Mesenchymal stem cell (in vitro differentiated cells and primary cell): ENCODE measurements at regions not wholly inside any gene's neighbourhood (a gene's known extent, or its start where the extent isn't known, plus 50 kb on each side); places are given as distances from the start of the nearest gene placed in this dataset.

Source experiments
- DNase-seq: peaks from one replicate; pipeline ENCODE4 v3.0.0-alpha.2; 2013
- H2AFZ ChIP-seq: one replicate; pipeline ENCODE4 v1.6.1; 2013; ENCODE audit warnings: low read depth, mild to moderate bottlenecking, control low read depth, inconsistent platforms, low read length, moderate library complexity
- H2AK5ac ChIP-seq: 2 replicates; pipeline ENCODE4 v1.6.1; 2013; ENCODE audit warnings: low read length, moderate library complexity, mild to moderate bottlenecking, inconsistent platforms; ENCODE audit not compliant: severe bottlenecking
- H2BK120ac ChIP-seq: one replicate; pipeline ENCODE4 v1.6.1; 2013; ENCODE audit warnings: low read depth, mild to moderate bottlenecking, inconsistent platforms, low read length, moderate library complexity
- H2BK12ac ChIP-seq, 2 experiments: one replicate each; pipeline ENCODE4 v1.6.1; 2013; ENCODE audit warnings: inconsistent platforms in 2 of 2, low read length in 2 of 2, mild to moderate bottlenecking in 2 of 2, moderate library complexity in 2 of 2, control low read depth in 1 of 2
- H2BK15ac ChIP-seq: one replicate; pipeline ENCODE4 v1.6.1; 2013; ENCODE audit warnings: mild to moderate bottlenecking, low read depth, inconsistent platforms; ENCODE audit not compliant: poor library complexity, severe bottlenecking
- H2BK5ac ChIP-seq: 2 replicates; pipeline ENCODE4 v1.6.1; 2013; ENCODE audit warnings: low read depth, mild to moderate bottlenecking, low read length, control low read depth, inconsistent platforms; ENCODE audit not compliant: poor library complexity, severe bottlenecking
- H3K14ac ChIP-seq, 2 experiments: one replicate each; pipeline ENCODE4 v1.6.1; 2013; ENCODE audit warnings: inconsistent platforms in 2 of 2, low read length in 2 of 2, control low read depth in 1 of 2, mild to moderate bottlenecking in 1 of 2, moderate library complexity in 1 of 2
- H3K18ac ChIP-seq, 2 experiments: one replicate each; pipeline ENCODE4 v1.6.1; 2013; ENCODE audit warnings: inconsistent platforms in 2 of 2, low read length in 2 of 2, control low read depth in 1 of 2, low read depth in 1 of 2, mild to moderate bottlenecking in 1 of 2
- H3K23ac ChIP-seq, 2 experiments: one replicate each; pipeline ENCODE4 v1.6.1; 2013; ENCODE audit warnings: inconsistent platforms in 2 of 2, low read length in 2 of 2, mild to moderate bottlenecking in 2 of 2, moderate library complexity in 2 of 2, control low read depth in 1 of 2
- H3K27ac ChIP-seq: 2 replicates; pipeline ENCODE4 v1.5.1; 2013; ENCODE audit warnings: mild to moderate bottlenecking, moderate library complexity, low read length, control low read depth, inconsistent platforms; ENCODE audit not compliant: poor library complexity, severe bottlenecking
- H3K27me3 ChIP-seq, 2 experiments: 2 replicates each; pipeline versions ENCODE4 v1.6.1 to v1.7.0; 2013; ENCODE audit warnings: low read length in 2 of 2, mild to moderate bottlenecking in 2 of 2, moderate library complexity in 2 of 2, control low read depth in 1 of 2, inconsistent platforms in 1 of 2; ENCODE audit not compliant: control insufficient read depth in 1 of 2, insufficient read depth in 1 of 2
- H3K36me3 ChIP-seq, 2 experiments: 2 replicates each; pipeline versions ENCODE4 v1.6.1 to v1.7.0; 2013; ENCODE audit warnings: low read length in 2 of 2, control low read depth in 1 of 2, inconsistent platforms in 1 of 2, low read depth in 1 of 2, mild to moderate bottlenecking in 1 of 2; ENCODE audit not compliant: insufficient read depth in 2 of 2, control insufficient read depth in 1 of 2
- H3K4ac ChIP-seq, 2 experiments: one replicate each; pipeline ENCODE4 v1.6.1; 2013; ENCODE audit warnings: inconsistent platforms in 2 of 2, low read length in 2 of 2, mild to moderate bottlenecking in 2 of 2, moderate library complexity in 2 of 2, control low read depth in 1 of 2, low read depth in 1 of 2
- H3K4me1 ChIP-seq: 2 replicates; pipeline ENCODE4 v1.6.1; 2013; ENCODE audit warnings: low read depth, low read length, control low read depth; ENCODE audit not compliant: control insufficient read depth, insufficient read depth
- H3K4me2 ChIP-seq: 2 replicates; pipeline ENCODE4 v1.6.1; 2013; ENCODE audit warnings: low read length, mild to moderate bottlenecking, inconsistent platforms; ENCODE audit not compliant: poor library complexity, severe bottlenecking
- H3K4me3 ChIP-seq, 2 experiments: 2 replicates each; pipeline versions ENCODE4 v1.5.1 to v1.7.0; 2013; ENCODE audit warnings: low read length in 2 of 2, mild to moderate bottlenecking in 2 of 2, control low read depth in 1 of 2, low read depth in 1 of 2; ENCODE audit not compliant: insufficient read depth in 1 of 2
- H3K79me1 ChIP-seq: replicated peaks from 2 replicates; pipeline ENCODE4 v1.6.1; 2013; ENCODE audit warnings: mild to moderate bottlenecking, control low read depth, low read length, inconsistent platforms; ENCODE audit not compliant: poor library complexity, severe bottlenecking
- H3K9ac ChIP-seq: 2 replicates; pipeline ENCODE4 v1.7.0; 2013; ENCODE audit warnings: mild to moderate bottlenecking, low read length, moderate library complexity
- H3K9me3 ChIP-seq: 2 replicates; pipeline ENCODE4 v1.7.0; 2013; ENCODE audit warnings: mild to moderate bottlenecking, low read length; ENCODE audit not compliant: control insufficient read depth
- H4K8ac ChIP-seq: one replicate; pipeline ENCODE4 v1.6.1; 2013; ENCODE audit warnings: inconsistent platforms, mild to moderate bottlenecking, low read length, moderate library complexity
- H4K91ac ChIP-seq: one replicate; pipeline ENCODE4 v1.6.1; 2013; ENCODE audit warnings: mild to moderate bottlenecking, low read length, inconsistent platforms
- WGBS: methylation state at CpG from one replicate; pipeline ENCODE4 v1.1.7; 2013; ENCODE audit warnings: mixed read lengths; 5-methylcytosine and 5-hydroxymethylcytosine counted together

- Histone ChIP-seq H3K18ac (no peak overlapping the region), H3K79me1 (no peaks in the 10 kb centered on the region), H3K4ac (no peak overlapping the region), H3K4me1 (no peaks in the 10 kb centered on the region), H2AFZ (no peak overlapping the region), H3K4me3 (peak overlapping the region in 1 of 2 experiments; percentile 23), H3K14ac (no peak overlapping the region), H3K27ac (no peak overlapping the region), H3K36me3 (no peaks in the 10 kb centered on the region), H2BK12ac (no peak overlapping the region), H2BK5ac (no peak overlapping the region), H4K91ac (no peak overlapping the region), H3K9ac (no peak overlapping the region), H2AK5ac (no peak overlapping the region), H4K8ac (no peak overlapping the region), H3K23ac (no peak overlapping the region), H3K9me3 (no peaks in the 10 kb centered on the region), H2BK120ac (no peak overlapping the region), H3K4me2 (no peak overlapping the region), H3K27me3 (peaks cover 18 to 24% of the 10 kb centered on the region in 2 experiments), H2BK15ac (peak overlapping the region; percentile 19)
- 86% methylated on average over 2 of the region's 3 CpGs for WGBS
- DNase-seq, result no peak
Observed at GRCh38 chr5:68953231-68953874, 140.5 kb upstream of the SLC30A5 start.

- H3K18ac ChIP-seq, result no peak overlapping the region
- no peak overlapping the region for H2BK15ac ChIP-seq
- H4K91ac ChIP-seq, result no peak overlapping the region
- no peak for DNase-seq
- no peak overlapping the region for H3K14ac ChIP-seq
- H3K79me1 ChIP-seq, result no peaks in the 10 kb centered on the region
- H2BK5ac ChIP-seq, result no peak overlapping the region
- no peak overlapping the region for H3K23ac ChIP-seq
- H3K9me3 ChIP-seq, result no peaks in the 10 kb centered on the region
- H2AFZ ChIP-seq, result no peak overlapping the region
- no peak overlapping the region for H3K4me2 ChIP-seq
- no peak overlapping the region for H2BK12ac ChIP-seq
- peaks cover 16 to 17% of the 10 kb centered on the region in 2 experiments for H3K27me3 ChIP-seq
- H3K4ac ChIP-seq, result no peak overlapping the region
- peak overlapping the region in 1 of 2 experiments; percentile 31 for H3K4me3 ChIP-seq
- H3K9ac ChIP-seq, result no peak overlapping the region
- peaks cover 2% of the 10 kb centered on the region for H3K4me1 ChIP-seq
- H4K8ac ChIP-seq, result no peak overlapping the region
- H3K27ac ChIP-seq, result no peak overlapping the region
- WGBS, result 55% methylated on average over 6 of the region's 9 CpGs
- no peak overlapping the region for H2AK5ac ChIP-seq
- H2BK120ac ChIP-seq, result no peak overlapping the region
- no peaks in the 10 kb centered on the region for H3K36me3 ChIP-seq
Observed at GRCh38 chr5:68953875-68954617, 139.8 kb upstream of the SLC30A5 start.

- no peak overlapping the region for H2BK5ac ChIP-seq
- H3K27ac ChIP-seq, result no peak overlapping the region
- H2BK15ac ChIP-seq, result no peak overlapping the region
- H3K9me3 ChIP-seq, result no peaks in the 10 kb centered on the region
- WGBS, result 92% methylated on average over 1 of the region's 2 CpGs
- no peak for DNase-seq
- peaks cover 11 to 12% of the 10 kb centered on the region in 2 experiments for H3K27me3 ChIP-seq
- H3K23ac ChIP-seq, result no peak overlapping the region
- peak overlapping the region in 1 of 2 experiments; percentile 31 for H3K4me3 ChIP-seq
- no peak overlapping the region for H3K9ac ChIP-seq
- no peak overlapping the region for H4K91ac ChIP-seq
- H3K36me3 ChIP-seq, result no peaks in the 10 kb centered on the region
- no peak overlapping the region for H3K4ac ChIP-seq
- no peak overlapping the region for H4K8ac ChIP-seq
- H3K18ac ChIP-seq, result no peak overlapping the region
- H2AK5ac ChIP-seq, result no peak overlapping the region
- no peaks in the 10 kb centered on the region for H3K79me1 ChIP-seq
- H2BK120ac ChIP-seq, result no peak overlapping the region
- no peak overlapping the region for H2AFZ ChIP-seq
- H3K4me2 ChIP-seq, result no peak overlapping the region
- peaks cover 2% of the 10 kb centered on the region for H3K4me1 ChIP-seq
- H2BK12ac ChIP-seq, result peak overlapping the region in 1 of 2 experiments; percentile 26
- H3K14ac ChIP-seq, result no peak overlapping the region
Observed at GRCh38 chr5:68954618-68954910, 139.2 kb upstream of the SLC30A5 start.

DNA sequence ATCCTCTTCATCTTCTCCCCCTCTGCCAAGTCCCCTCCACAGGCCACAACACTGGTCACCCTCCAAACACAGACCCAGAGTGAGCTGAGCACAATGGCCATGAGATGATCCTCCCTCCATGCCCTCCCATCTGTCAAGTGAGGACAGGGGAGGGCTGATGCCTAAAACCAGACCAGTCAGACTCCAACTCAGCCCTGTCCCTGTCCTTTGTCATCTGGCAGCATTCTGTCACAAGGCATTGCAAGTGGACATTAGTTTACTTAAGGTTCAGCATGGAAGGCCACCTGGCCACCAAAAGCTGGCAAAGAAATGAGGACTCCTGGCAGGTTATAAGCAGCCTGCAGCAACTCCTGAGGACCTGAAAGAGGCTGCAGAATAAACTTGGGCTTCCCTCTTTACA, 136.2 kb upstream of the SLC30A5 start:
- no peak overlapping the region for H3K4ac ChIP-seq
- no peak overlapping the region for H3K27ac ChIP-seq
- H2BK12ac ChIP-seq, result no peak overlapping the region
- H3K4me3 ChIP-seq, result no peak overlapping the region
- H4K8ac ChIP-seq, result no peak overlapping the region
- no peaks in the 10 kb centered on the region for H3K36me3 ChIP-seq
- no peak overlapping the region for H2BK5ac ChIP-seq
- no peaks in the 10 kb centered on the region for H3K27me3 ChIP-seq
- no peak overlapping the region for H3K14ac ChIP-seq
- no peak overlapping the region for H2BK120ac ChIP-seq
- DNase-seq, result no peak
- H3K18ac ChIP-seq, result no peak overlapping the region
- H3K79me1 ChIP-seq, result no peaks in the 10 kb centered on the region
- no peak overlapping the region for H3K9ac ChIP-seq
- H3K9me3 ChIP-seq, result no peaks in the 10 kb centered on the region
- no peak overlapping the region for H2AK5ac ChIP-seq
- H2BK15ac ChIP-seq, result no peak overlapping the region
- H3K23ac ChIP-seq, result no peak overlapping the region
- H2AFZ ChIP-seq, result no peak overlapping the region
- no peak overlapping the region for H4K91ac ChIP-seq
- peaks cover 2% of the 10 kb centered on the region for H3K4me1 ChIP-seq
- no peak overlapping the region for H3K4me2 ChIP-seq
